WTC11 (cell line): ENCODE measurements at regions not wholly inside any gene's neighbourhood (a gene's known extent, or its start where the extent isn't known, plus 50 kb on each side); places are given as distances from the start of the nearest gene placed in this dataset.
"Not testable (repeated sequence)": the region's sequence is repeated elsewhere in the genome, so short reads cannot be mapped to it uniquely, and the experiment has no call there.

ENCODE experiments used
- CBFB ChIP-seq: sonication (generic); formaldehyde crosslinking; IDR thresholded peaks from 2 replicates; pipeline ENCODE4 v1.8.1; 2022; ENCODE audit warnings: mild to moderate bottlenecking, low read depth, missing genetic modification reagents
- FOXJ3 ChIP-seq: sonication (generic); formaldehyde crosslinking; IDR thresholded peaks from 2 replicates; pipeline ENCODE4 v1.9.0; 2021; ENCODE audit warnings: missing genetic modification reagents, mild to moderate bottlenecking, borderline replicate concordance
- KAT7 ChIP-seq: sonication (generic); formaldehyde crosslinking; IDR thresholded peaks from 2 replicates; pipeline ENCODE4 v1.8.1; 2023; ENCODE audit warnings: missing genetic modification reagents, mild to moderate bottlenecking, borderline replicate concordance
- ZNF121 ChIP-seq: sonication (generic); formaldehyde crosslinking; IDR thresholded peaks from 2 replicates; pipeline ENCODE4 v1.8.0; 2023; ENCODE audit warnings: missing genetic modification reagents
- ZNF232 ChIP-seq: sonication (generic); formaldehyde crosslinking; IDR thresholded peaks from 2 replicates; pipeline ENCODE4 v1.8.0; 2022; ENCODE audit warnings: mild to moderate bottlenecking, missing genetic modification reagents
- ZNF263 ChIP-seq: sonication (generic); formaldehyde crosslinking; IDR thresholded peaks from 2 replicates; pipeline ENCODE4 v1.8.1; 2022; ENCODE audit warnings: low read depth, mild to moderate bottlenecking, moderate library complexity, missing genetic modification reagents
- ZNF317 ChIP-seq: sonication (generic); formaldehyde crosslinking; IDR thresholded peaks from 2 replicates; pipeline ENCODE4 v1.8.1; 2023; ENCODE audit warnings: low read depth, mild to moderate bottlenecking, moderate library complexity, missing genetic modification reagents, borderline replicate concordance
- TF ChIP-seq, protein P1 (sequence below): fragments of 200-600 bp; IDR thresholded peaks from 2 replicates; pipeline ENCODE4 v1.8.0; 2022; ENCODE audit warnings: antibody characterized with exemption
- TF ChIP-seq, protein P2 (sequence below): sonication (generic); formaldehyde crosslinking; IDR thresholded peaks from 2 replicates; pipeline ENCODE4 v1.8.0; 2022; ENCODE audit warnings: mild to moderate bottlenecking, missing genetic modification reagents

DNA sequence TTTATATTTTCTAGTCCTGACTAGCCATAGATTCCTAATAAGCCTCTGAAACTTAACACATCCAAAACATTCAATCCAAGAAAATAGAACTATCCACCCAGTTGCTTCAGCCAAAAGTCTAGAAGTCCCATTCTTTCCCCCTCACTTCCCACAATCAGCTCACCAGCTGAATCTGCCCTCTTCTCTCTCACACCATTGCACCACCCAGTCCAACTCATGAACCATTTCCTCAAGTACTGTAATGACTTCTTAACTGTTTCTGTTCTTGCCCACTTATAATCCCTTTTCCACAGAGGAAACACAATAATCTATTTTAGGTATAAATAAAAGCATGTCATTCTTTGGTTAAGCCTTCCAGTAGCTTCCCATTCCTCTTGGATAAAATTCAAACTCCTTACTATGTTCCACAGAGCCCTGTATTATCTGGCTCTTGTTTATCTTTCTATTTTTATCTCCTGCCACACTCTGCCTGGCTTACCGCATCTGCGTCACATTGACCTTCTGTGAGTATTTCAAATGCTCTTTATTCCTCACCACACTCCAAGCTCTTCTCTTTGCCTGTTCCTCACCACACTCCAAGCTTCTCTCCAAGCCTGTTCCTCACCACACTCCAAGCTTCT, 205.9 kb upstream of the FRG1 start:
- TF ChIP-seq ZNF232 (CRISPR knock-in tag); ZNF317 (CRISPR knock-in tag); KAT7 (CRISPR knock-in tag); ZNF121 (CRISPR knock-in tag); ZNF263 (CRISPR knock-in tag); CBFB (CRISPR knock-in tag); FOXJ3: not testable (repeated sequence)
- TF ChIP-seq, protein P1, sequence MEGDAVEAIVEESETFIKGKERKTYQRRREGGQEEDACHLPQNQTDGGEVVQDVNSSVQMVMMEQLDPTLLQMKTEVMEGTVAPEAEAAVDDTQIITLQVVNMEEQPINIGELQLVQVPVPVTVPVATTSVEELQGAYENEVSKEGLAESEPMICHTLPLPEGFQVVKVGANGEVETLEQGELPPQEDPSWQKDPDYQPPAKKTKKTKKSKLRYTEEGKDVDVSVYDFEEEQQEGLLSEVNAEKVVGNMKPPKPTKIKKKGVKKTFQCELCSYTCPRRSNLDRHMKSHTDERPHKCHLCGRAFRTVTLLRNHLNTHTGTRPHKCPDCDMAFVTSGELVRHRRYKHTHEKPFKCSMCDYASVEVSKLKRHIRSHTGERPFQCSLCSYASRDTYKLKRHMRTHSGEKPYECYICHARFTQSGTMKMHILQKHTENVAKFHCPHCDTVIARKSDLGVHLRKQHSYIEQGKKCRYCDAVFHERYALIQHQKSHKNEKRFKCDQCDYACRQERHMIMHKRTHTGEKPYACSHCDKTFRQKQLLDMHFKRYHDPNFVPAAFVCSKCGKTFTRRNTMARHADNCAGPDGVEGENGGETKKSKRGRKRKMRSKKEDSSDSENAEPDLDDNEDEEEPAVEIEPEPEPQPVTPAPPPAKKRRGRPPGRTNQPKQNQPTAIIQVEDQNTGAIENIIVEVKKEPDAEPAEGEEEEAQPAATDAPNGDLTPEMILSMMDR = not testable (repeated sequence)
- TF ChIP-seq, protein P2, sequence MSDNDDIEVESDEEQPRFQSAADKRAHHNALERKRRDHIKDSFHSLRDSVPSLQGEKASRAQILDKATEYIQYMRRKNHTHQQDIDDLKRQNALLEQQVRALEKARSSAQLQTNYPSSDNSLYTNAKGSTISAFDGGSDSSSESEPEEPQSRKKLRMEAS (CRISPR knock-in tag) = not testable (repeated sequence)
